ENCODE measurements at regions not wholly inside any gene's neighbourhood (a gene's known extent, or its start where the extent isn't known, plus 50 kb on each side); places are given as distances from the start of the nearest gene placed in this dataset.

DNA sequence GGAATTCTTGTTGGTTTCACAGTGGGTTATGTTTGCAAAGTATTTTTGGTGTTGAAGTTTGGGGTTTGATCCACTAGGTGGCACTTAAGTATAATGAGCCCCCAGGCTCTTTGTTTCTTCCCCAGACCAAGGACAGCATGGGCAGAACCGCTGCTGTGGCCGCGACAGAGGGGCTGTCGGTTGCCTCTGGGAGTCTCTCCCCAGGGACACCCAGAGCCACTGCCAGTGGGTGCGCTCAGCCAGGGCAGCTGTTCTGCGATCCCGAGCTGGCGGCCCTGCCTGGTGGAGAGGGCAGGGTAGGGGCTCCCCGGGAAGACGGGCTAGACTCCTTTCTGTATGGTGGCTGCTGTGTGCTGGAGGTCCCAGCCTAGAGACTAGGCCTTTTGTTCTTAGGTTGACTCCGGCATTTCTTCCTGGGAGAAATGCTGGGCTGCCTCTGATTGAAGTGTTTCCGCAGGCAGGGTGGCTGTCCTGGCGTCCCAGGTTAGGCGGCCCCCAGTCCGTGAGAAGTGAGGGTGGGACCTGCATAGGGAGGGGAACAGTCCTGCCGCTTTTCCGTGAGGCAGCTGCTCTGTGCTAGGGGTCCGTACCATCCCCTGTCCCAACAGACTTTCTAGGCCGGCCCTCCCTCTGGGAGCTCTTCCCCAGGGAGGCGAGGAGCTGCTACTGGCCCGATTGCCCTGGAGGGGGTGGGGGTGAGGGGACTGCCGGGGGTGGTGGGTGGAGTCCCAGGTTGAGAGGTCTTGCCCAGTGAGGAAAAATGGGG lies 253.1 kb upstream of the PELI2 start:
- H3K4me2 ChIP-seq: peak overlapping the region in 1 of 11 experiments; percentile 12; a peak in 1 of 22 replicates
- H4K20me1 ChIP-seq: no peaks in the 10 kb centered on the region
- no peak overlapping the region for H3K4me3 ChIP-seq
- no peak overlapping the region for H3K27ac ChIP-seq
- H3K9me3 ChIP-seq (replicated peaks in 1 of 11): peaks cover 30 to 46% (median 43%) of the 10 kb centered on the region in 11 experiments
- H3K36me3 ChIP-seq: no peaks in the 10 kb centered on the region
- H3K9ac ChIP-seq: no peak overlapping the region
- H3K4me1 ChIP-seq: peaks cover 0 to 28% (median 13%) of the 10 kb centered on the region in 10 experiments; a peak in 15 of 20 replicates
- H3K27me3 ChIP-seq: no peaks in the 10 kb centered on the region
- TF ChIP-seq Cebpa-rat (IDR thresholded peaks at IDR 0.05): no peak

DNA sequence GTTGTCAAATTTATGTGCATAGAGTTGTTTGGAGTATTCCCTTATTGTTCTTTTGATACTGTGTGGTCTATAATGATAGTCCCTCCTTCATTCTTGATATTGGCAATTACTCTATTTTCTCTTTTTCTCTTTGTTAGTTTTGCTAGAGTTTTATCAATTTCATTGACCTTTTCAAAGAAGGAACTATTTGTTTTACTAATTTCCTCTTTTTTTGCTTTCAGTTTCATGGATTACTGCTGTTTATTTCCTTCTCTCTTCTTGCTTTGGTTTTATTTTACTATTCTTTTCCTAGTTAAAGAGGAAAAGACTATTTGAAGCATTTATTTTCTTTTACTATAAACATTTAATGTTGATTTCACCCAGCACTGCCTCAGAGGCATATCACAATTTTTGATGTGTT lies 250.9 kb upstream of the PELI2 start:
- no peak overlapping the region for H3K4me3 ChIP-seq
- H3K27me3 ChIP-seq: no peaks in the 10 kb centered on the region
- TF ChIP-seq Cebpa-rat (IDR thresholded peaks at IDR 0.05): no peak
- peaks cover 0 to 28% (median 13%) of the 10 kb centered on the region in 10 experiments; a peak in 15 of 20 replicates for H3K4me1 ChIP-seq
- no peak overlapping the region for H3K9ac ChIP-seq
- H4K20me1 ChIP-seq: no peaks in the 10 kb centered on the region
- H3K9me3 ChIP-seq (replicated peaks in 1 of 11): peaks cover 18 to 38% (median 27%) of the 10 kb centered on the region in 11 experiments
- H3K4me2 ChIP-seq: peak overlapping the region in 5 of 11 experiments; percentile 24 to 46 (median 40); a peak in 7 of 22 replicates
- H3K36me3 ChIP-seq: no peaks in the 10 kb centered on the region
- peak overlapping the region in 2 of 11 experiments; percentile 0 to 5; a peak in 2 of 22 replicates for H3K27ac ChIP-seq

DNA sequence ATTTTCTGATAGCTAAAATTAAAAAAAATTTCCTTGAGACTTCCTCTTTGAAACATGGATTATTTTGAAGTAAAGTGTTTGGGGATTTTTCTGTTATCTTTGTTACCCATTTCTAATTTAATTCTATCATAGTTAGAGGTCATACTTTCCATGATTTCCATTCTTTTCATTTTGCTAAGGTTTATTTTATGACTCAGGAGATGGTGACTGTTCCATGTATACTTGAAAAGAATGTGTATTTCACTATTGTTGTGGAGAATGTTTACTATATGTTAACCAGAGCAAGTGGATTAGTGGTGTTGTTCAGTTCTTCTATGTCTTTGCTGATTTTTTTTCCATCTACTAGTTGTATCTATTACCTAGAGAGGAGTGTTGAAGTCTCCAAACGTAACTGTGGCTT lies 250.5 kb upstream of the PELI2 start:
- Histone ChIP-seq H3K4me1 (peaks cover 0 to 28% (median 13%) of the 10 kb centered on the region in 10 experiments; a peak in 15 of 20 replicates), H4K20me1 (no peaks in the 10 kb centered on the region), H3K36me3 (no peaks in the 10 kb centered on the region), H3K4me3 (no peak overlapping the region), H3K9me3 (replicated peaks in 1 of 11) (peaks cover 18 to 42% (median 28%) of the 10 kb centered on the region in 11 experiments), H3K27me3 (no peaks in the 10 kb centered on the region), H3K27ac (peak overlapping the region in 1 of 11 experiments; percentile 0; a peak in 2 of 22 replicates), H3K9ac (no peak overlapping the region), H3K4me2 (peak overlapping the region in 4 of 11 experiments; percentile 24 to 46 (median 34); a peak in 6 of 22 replicates)
- no peak for TF ChIP-seq Cebpa-rat (IDR thresholded peaks at IDR 0.05)

DNA sequence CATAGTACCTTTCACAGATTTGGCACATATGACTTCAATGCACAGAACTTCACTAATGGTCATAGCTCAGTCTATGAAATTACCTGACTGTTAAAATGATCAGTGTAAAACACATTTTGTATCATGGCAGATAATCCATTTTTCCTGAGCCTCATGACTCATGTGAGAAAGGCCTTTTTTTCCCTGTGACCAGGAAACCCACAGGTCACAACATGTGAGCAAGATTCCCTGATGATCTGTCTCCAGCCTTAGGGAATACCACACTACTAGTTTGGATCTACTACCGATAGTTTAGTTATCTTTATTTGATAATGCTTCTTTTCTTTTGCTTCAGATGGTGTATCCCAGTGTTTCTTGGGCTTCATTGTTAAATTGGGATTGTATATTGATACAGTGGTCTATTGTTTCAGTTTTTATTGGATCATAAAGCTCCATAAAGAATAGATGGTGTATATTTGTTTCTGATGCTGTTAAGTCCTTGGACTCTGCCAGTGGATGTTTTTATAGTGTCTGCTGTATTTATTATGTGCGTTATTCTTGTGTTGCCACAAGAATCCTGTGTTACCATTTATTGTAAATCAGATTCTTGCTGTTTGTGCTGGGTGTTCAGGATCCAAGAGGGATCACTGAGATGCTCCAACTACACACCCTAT lies 248.7 kb upstream of the PELI2 start:
- Histone ChIP-seq H3K27ac (no peak overlapping the region), H3K9me3 (replicated peaks in 1 of 11) (peaks cover 5 to 31% (median 14%) of the 10 kb centered on the region in 11 experiments), H3K9ac (no peak overlapping the region), H3K4me3 (no peak overlapping the region), H3K36me3 (no peaks in the 10 kb centered on the region), H3K4me2 (no peak overlapping the region), H4K20me1 (no peaks in the 10 kb centered on the region), H3K27me3 (no peaks in the 10 kb centered on the region), H3K4me1 (peaks cover 0 to 28% (median 13%) of the 10 kb centered on the region in 10 experiments; a peak in 15 of 20 replicates)
- no peak for TF ChIP-seq Cebpa-rat (IDR thresholded peaks at IDR 0.05)

DNA sequence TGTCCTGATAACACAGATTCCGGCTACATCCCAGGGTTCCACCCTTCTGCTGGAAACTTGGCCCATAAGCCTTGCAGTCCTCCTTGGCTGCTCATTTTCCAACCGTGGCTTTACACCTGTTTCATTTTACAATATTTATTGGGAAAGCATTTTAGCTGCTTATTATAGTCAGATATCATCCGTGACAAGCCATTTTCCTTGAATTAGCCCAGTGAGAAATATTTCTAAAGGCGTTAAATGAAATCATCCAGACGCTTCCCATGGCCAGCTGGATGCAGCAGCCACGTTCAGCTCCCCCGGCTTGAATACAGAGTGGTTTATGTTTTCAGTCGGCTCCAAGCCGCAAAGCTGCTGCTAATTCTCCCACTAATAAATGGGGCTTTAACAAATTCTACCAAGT lies 245.0 kb upstream of the PELI2 start:
- no peak overlapping the region for H3K27ac ChIP-seq
- no peak for TF ChIP-seq Cebpa-rat (IDR thresholded peaks at IDR 0.05)
- H3K36me3 ChIP-seq: no peaks in the 10 kb centered on the region
- no peaks in the 10 kb centered on the region for H4K20me1 ChIP-seq
- H3K9ac ChIP-seq: no peak overlapping the region
- peaks cover 0 to 19% (median 3%) of the 10 kb centered on the region in 11 experiments; a peak in 10 of 22 replicates for H3K9me3 ChIP-seq (replicated peaks in 1 of 11)
- H3K4me1 ChIP-seq: peaks cover 0 to 2% (median 0%) of the 10 kb centered on the region in 10 experiments; a peak in 6 of 20 replicates
- H3K4me2 ChIP-seq: no peak overlapping the region
- H3K27me3 ChIP-seq: no peaks in the 10 kb centered on the region
- no peak overlapping the region for H3K4me3 ChIP-seq

DNA sequence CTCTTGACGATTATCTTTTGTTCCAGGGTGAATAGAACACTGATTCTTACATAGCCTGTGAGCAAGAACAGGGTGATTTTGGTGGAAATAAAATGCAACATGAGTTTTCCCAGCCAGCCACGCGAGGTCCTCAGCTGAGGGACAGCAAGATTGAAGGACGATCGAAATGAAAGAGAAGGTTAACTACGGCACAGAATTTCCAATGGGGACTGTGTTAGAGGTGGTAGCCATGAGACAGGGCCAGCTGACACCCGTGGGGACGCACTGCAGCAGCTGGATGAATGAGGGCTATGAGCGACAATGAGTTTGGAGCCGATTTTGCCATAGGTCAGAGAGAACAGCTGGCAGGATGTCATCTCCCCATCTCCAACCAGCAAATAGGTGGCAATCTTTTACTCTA lies 243.4 kb upstream of the PELI2 start:
- no peak for TF ChIP-seq Cebpa-rat (IDR thresholded peaks at IDR 0.05)
- no peaks in the 10 kb centered on the region for H3K27me3 ChIP-seq
- H3K9me3 ChIP-seq (replicated peaks in 1 of 11): peaks cover 0 to 13% (median 0%) of the 10 kb centered on the region in 11 experiments; a peak in 5 of 22 replicates
- H4K20me1 ChIP-seq: no peaks in the 10 kb centered on the region
- no peak overlapping the region for H3K4me2 ChIP-seq
- H3K4me1 ChIP-seq: no peaks in the 10 kb centered on the region
- H3K9ac ChIP-seq: no peak overlapping the region
- H3K36me3 ChIP-seq: no peaks in the 10 kb centered on the region
- no peak overlapping the region for H3K4me3 ChIP-seq
- H3K27ac ChIP-seq: no peak overlapping the region

DNA sequence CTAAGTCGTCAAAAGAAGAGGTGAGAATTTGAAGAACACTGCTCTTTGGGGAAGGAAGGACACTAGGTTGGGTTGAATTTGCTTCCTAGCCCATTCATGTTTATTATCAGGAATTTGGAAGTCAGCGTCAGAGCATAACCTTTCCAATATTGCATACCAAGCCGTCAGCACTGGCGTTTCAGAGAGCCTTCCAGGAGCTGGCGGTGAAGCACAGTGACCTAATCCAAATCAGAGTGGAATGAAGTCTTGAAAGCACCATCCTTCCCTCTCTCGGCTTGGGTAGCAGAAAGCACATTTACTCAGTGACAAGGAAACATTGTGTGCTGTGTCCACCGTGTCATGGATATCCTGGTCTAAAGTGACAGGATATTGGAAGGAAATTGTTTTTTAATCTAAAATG lies 240.3 kb upstream of the PELI2 start:
- no peaks in the 10 kb centered on the region for H3K4me1 ChIP-seq
- no peak overlapping the region for H3K27ac ChIP-seq
- H3K9me3 ChIP-seq (replicated peaks in 1 of 11): peaks cover 0 to 7% (median 0%) of the 10 kb centered on the region in 11 experiments; a peak in 2 of 22 replicates
- no peak for TF ChIP-seq Cebpa-rat (IDR thresholded peaks at IDR 0.05)
- no peaks in the 10 kb centered on the region for H3K36me3 ChIP-seq
- no peak overlapping the region for H3K9ac ChIP-seq
- no peak overlapping the region for H3K4me3 ChIP-seq
- H4K20me1 ChIP-seq: no peaks in the 10 kb centered on the region
- no peaks in the 10 kb centered on the region for H3K27me3 ChIP-seq
- H3K4me2 ChIP-seq: no peak overlapping the region

DNA sequence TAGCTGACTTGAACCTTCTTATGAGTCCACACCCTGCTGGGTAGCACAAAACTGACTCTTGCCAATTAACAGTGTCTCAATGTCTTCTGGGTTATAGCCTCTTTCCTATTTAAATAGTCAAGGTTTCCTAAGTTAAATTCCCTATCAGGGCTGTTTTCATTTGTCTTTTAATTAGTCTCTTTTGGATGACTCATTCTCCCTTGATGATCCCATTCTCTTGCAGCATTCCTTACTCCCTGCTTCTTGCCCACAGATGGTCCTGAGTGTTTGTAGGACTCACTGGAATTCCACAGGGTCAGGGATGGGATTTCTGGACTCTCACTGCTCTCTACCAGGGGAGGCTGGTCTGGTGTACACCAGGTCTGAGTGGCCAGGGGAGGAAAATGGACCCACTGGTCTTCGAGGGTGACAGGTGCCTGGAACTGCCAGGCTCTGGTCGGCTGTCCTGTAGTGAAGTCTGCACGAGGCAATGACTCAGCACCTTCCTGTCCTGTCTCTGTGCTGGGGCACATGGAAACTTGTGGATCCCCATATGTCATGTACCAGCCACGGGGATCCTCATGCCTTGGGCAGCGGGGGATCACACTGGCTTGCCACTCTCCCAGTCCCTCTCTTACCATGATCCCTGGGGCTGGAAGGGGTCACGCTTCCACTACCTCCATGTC lies 236.5 kb upstream of the PELI2 start:
- no peaks in the 10 kb centered on the region for H3K36me3 ChIP-seq
- TF ChIP-seq Cebpa-rat (IDR thresholded peaks at IDR 0.05): no peak
- H3K9ac ChIP-seq: no peak overlapping the region
- H3K27me3 ChIP-seq: no peaks in the 10 kb centered on the region
- no peaks in the 10 kb centered on the region for H3K4me1 ChIP-seq
- H3K27ac ChIP-seq: no peak overlapping the region
- no peak overlapping the region for H3K4me2 ChIP-seq
- no peak overlapping the region for H3K4me3 ChIP-seq
- peaks cover 0 to 7% (median 0%) of the 10 kb centered on the region in 11 experiments; a peak in 3 of 22 replicates for H3K9me3 ChIP-seq (replicated peaks in 1 of 11)
- H4K20me1 ChIP-seq: no peaks in the 10 kb centered on the region

DNA sequence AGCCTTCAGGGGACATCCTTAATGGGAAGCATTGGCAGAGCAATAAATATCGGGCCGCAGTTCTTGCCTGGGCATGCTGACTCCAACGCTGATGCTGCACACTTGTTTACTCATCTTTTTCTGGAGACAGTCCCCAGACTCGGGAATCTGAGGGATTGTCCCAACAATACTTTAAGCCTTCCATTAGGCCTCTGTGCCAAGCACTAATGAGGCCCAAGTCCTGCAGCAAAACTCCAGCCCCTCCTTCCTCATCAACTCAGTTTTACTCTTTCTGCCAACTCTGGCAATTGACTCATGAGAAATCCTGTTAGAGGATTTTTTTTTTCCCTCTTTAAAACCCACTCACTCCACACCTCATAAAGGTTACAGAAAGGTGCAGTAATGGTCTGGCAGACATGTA lies 233.4 kb upstream of the PELI2 start:
- H3K4me2 ChIP-seq: no peak overlapping the region
- H3K9me3 ChIP-seq (replicated peaks in 1 of 11): peaks cover 0 to 7% (median 0%) of the 10 kb centered on the region in 11 experiments; a peak in 3 of 22 replicates
- no peak overlapping the region for H3K27ac ChIP-seq
- no peak overlapping the region for H3K9ac ChIP-seq
- TF ChIP-seq Cebpa-rat (IDR thresholded peaks at IDR 0.05): no peak
- no peak overlapping the region for H3K4me3 ChIP-seq
- no peaks in the 10 kb centered on the region for H3K27me3 ChIP-seq
- no peaks in the 10 kb centered on the region for H3K4me1 ChIP-seq
- no peaks in the 10 kb centered on the region for H4K20me1 ChIP-seq
- no peaks in the 10 kb centered on the region for H3K36me3 ChIP-seq

Data from BLaER1 treated with 17β-estradiol and CSF1 and Interleukin-3, amounts not matched to agents 10 nM and 100 nM (cell line).